Tongue (tissue), 1 donor: ENCODE measurements at regions not wholly inside any gene's neighbourhood (a gene's known extent, or its start where the extent isn't known, plus 50 kb on each side); places are given as distances from the start of the nearest gene placed in this dataset.
"Not testable (repeated sequence)": the region's sequence is repeated elsewhere in the genome, so short reads cannot be mapped to it uniquely, and the experiment has no call there.

Experiments
- DNase-seq: peaks from one replicate; pipeline ENCODE4 v3.0.0-alpha.2; 2015

DNA sequence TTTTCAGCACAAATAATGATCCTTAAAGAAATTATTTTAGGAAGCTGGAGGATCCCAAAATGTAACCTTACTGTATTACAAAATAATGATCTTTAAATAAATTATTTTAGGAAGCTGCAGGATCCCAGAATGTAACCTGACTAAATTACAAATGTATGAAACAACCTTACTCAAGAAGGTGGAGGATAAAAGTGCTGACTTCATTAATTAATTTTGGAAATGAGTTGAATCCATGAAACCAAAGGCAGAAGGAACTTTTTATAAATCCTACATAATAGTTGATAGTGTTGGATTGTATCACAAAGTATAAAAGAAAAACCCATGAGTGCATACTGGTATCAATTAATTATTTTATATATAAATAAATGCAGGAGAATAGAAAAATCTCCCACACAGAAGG is 859.9 kb downstream of the KCNJ2 start:
- DNase-seq, result no peak

DNA sequence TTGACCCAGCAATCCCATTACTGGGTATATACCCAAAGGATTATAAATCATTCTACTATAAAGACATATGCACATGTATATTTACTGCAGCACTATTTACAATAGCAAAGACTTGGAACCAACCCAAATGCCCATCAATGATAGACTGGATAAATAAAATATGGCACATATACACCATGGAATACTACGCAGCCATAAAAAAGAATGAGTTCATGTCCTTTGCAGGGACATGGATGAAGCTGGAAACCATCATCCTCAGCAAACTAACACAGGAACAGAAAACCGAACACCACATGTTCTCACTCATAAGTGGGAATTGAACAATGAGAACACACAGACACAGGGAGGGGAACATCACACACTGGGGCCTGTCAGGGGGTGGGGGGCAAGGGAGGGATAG is 862.0 kb downstream of the KCNJ2 start:
- DNase-seq, result not testable (repeated sequence)

DNA sequence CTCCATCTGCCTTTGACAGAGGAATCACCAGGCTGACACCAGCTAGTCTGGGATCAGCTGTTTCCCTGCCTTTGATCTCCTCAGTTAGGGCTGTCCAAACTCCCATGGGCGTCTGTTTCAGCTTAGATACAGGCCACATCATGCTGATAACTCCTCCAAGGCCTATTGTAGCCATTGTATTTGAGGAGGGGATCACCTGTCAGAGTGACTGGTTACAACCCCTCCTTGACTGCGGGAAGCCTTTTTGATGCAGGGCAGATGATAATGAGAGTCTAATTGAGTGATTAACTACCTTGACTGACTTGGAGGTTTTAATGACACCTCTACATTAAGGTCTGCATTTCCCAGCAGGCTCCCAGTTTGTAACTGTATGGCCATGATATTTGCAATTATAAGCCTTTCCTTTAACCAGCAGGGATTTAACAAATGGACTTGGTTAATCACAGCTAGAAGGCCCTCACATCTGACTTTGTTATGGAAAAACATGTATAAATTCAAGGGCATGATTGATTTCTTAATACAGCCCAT is 863.5 kb downstream of the KCNJ2 start:
- no peak for DNase-seq

DNA sequence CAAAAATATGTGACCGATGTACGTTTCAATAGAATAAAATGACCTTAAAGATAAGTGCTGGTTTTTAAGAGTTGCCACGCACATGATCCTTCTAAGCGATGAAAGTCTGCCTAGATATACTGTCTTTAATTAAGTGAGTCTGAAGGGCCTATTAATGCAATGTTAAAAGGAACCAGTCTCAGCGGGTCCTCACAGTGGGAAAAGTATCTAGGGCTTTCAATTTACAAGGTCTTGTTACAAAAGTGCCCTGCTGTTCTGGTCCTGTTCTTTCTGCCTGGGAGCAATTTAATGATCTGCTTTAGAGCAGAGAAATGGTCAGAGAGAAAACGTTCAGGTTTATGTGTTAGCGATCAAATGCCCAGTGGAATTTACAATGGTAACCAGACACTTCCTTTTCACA is 864.0 kb downstream of the KCNJ2 start:
- DNase-seq, result no peak

DNA sequence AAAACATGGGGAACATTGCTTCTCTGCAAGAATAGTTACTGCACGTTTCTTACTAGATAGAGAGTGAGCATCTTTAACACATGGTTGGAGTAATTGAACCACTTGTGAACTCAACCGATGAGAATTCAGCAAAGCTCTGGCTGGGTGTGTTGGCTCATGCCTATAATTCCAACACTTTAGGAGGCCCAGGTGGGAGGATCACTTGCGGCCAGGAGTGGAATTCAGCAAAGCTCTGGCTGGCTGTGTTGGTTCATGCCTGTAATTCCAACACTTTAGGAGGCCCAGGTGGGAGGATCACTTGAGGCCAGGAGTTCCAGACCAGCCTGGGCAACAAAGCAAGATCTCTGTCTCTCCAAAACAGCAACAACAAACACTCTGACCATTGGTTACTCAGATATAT is 865.9 kb downstream of the KCNJ2 start:
- DNase-seq, result no peak

- DNase-seq, result no peak
These were observed 868.1 kb downstream of the KCNJ2 start for GRCh38 chr17:71037386-71037785.

DNA sequence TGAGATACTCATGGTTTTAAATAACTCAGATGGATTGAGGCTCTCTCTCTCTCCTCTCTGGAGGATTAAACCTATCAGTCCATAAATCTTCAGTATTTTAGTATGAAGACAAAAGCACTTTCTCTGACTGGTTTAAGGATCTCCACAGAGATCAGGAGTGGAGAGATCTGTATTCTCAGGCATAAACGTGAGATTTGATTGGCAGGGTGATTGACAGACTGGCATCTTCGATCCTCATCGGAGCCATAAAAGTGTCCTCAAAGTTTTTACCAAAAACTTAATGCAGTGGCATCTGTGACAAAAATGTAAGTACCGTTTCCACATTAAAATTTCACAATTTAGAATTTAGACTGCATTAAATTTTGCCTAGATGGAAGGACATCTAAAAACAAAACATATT is 870.1 kb downstream of the KCNJ2 start:
- no peak for DNase-seq

DNA sequence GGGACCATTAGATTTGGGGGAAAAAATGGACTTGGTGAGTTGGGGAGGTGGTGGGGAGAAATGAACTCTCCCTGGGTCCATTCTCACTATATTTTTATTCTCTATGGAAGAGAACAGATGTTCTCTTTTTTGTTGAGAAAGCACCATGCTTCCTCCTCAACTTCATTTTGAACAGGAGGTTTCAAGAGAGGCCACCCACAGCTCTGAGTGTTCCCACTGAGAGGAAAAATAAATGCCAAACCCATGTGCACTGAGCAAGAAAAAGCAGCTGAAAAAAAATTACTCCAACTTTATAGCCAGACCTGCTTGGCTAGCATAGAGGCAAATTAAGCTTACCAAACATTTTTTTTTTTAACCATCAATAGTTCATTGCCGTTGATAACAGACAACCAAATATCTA is 883.6 kb downstream of the KCNJ2 start:
- DNase-seq, result no peak

DNA sequence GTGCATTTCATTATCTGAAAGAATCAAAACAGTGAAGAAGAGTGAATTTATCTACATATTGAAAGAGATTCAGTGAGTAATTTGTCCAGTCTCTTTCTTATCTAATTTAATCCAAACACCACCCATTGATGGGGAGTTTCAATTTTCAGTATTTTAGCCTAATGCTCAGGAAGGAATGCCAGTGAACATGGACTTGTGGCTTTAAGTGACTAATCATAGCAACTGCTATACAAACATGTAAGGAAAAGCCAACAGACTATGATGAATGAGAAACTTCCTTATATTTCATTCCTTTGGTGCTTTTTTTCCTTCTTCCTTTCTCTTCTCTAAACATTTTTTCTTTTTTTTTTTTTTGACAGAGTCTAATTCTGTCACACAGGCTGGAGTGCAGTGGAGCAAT is 885.8 kb downstream of the KCNJ2 start:
- no peak for DNase-seq

DNA sequence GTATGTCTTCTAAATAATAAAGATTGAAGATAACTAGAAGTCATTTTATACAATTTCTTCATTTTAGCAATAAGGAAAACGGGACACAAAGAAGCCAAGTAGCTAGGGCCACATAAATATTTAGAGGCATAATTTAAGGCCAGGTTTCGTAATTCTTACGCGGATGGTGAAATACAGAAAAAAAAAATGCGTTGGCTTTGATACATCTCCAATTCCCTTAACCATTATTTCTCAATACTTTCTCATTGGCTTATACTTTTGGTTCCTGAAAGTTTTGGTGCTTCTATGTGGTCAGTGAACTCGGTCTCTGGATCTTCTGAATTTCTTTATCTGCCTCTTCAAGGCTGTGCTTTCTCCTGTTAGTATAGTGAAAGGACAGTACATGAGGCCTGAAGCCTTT is 888.1 kb downstream of the KCNJ2 start:
- no peak for DNase-seq

GRCh38 chr17:71057938-71058337 is 888.6 kb downstream of the KCNJ2 start:
- DNase-seq, result no peak

GRCh38 chr17:71063127-71063526 is 893.8 kb downstream of the KCNJ2 start:
- DNase-seq, result no peak

DNA sequence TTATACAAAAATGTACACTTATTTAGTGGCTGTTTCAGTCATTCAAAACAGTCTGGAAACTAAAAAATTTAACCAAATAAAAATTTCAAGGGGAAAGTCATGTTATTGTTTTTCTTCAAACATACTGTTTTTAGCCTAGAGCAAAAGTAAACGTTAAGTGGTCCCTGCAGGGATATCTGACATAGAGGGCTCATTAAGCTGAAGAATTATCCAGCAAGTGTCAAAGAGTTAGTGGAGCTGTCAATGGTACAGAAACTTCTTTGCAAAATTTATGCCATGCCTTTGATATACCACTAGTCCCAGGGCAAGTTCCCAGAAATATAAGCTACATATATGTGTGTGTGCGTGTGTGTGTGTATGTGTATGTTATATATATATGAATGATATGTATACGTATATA is 894.2 kb downstream of the KCNJ2 start:
- DNase-seq, result no peak

- no peak for DNase-seq
These were observed 898.5 kb downstream of the KCNJ2 start for GRCh38 chr17:71067669-71068407.

DNA sequence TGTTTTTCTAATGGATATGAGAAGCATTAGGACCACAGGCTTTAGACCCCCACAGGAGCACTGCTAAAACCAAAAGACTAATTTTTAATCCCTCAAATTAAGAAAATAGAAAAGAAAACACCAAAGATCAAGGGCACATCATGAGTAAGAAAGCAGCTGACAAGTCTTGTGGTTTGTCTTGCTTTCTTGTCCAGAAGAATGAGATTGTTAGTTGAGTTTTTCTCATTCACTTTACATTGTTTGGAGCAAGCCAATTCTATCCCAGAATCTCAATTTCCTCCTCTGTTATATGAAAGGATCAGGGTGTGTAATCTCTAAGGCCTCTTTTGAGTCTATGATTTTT is 899.0 kb downstream of the KCNJ2 start:
- no peak for DNase-seq

DNA sequence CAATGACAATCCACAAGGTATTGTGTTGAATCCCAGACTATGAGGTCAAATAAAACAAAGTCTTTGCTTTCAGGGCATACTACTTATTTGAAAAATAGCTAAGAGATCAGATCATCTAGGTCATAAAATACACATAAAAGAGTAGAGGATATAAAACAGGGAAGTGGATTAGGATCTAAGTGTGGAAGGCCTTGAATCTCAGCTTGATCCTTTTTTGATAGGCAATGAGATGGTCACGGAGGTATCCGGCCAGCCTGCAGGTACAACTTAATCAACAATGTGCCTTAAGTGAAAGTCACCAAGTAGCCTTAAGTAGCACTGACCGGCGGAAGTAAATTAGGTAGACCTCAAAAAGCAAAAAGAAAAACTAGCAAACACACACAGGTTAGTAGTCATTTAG is 901.7 kb downstream of the KCNJ2 start:
- DNase-seq, result no peak

GRCh38 chr17:71071837-71072236 is 902.5 kb downstream of the KCNJ2 start:
- no peak for DNase-seq

DNA sequence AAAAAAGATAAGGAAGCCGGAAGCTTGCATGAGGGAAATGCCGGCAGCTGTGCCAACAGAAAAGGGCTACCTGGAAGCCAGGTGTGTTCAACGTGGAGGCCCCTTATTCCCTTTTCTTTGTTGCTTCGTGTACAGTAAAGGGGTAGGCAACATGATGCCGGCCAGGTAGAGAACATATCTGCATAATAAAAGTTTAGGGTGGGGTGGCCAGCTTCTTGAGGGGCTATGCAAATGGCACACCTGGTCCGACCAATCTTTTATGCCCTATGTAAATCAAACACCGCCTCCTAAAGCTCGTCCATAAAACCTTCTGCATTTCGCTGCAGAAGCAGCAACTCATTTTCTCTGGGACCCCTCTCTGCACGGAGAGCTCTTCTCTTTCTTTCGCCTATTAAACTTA is 911.6 kb downstream of the KCNJ2 start:
- no peak for DNase-seq

- DNase-seq, result no peak
These were observed 912.3 kb downstream of the KCNJ2 start for GRCh38 chr17:71081666-71082065.

DNA sequence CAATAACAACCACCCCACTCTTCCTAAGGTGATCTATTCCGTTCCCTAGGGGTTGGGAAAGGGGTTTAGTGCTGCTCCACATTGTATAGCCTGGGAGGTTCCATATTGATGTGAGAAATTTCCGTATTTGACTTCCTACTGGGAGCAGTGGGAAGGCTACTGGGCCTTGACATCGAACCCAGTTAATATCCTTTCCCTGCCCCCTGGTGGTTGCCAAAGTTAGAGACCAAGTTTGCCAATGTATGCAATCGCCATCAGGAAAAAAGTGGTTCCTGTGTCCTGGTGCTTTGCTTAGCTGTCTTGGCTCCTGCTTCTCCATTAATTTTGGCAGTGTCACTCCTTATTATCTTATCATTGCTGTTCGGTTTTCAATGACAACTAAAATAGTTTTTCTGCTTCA is 914.9 kb downstream of the KCNJ2 start:
- DNase-seq, result peak; percentile 9

GRCh38 chr17:71084838-71085237 is 915.5 kb downstream of the KCNJ2 start:
- DNase-seq, result no peak

DNA sequence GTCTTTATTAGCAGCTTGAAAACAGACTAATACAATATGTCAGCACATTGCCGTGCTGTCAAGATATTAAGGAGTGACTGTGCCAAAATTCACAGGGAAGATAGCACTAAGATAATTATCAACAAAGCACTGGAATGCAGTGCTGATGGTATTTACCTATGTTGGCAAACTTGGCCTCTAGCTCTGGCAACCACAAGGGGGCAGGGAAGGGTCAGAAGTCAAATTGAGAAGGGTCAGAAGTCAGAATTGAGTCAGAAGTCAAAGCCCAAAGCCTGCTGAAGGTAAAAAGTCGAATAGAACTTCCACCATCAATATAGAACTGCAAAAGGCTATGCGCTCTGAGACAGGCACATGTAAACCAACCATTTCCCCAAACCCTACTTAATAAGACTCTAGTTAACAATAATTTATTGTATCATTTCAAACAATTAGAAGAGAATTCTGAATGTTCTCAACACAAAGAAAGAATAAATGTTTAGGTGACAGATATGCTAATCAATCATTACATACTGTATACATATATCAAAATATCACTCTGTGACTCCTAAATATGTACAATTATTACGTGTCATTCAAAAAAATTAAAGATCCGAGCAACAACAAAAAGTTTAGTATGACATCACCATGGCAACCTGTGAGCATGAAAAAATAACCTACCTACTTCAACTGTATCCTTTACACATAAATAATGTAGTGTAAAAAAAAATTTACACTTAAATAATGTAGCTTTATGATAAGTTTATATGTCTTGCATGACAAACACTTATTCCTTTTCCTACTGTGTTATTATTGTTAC is 916.1 kb downstream of the KCNJ2 start:
- no peak for DNase-seq

- DNase-seq, result no peak
These were observed 920.1 kb downstream of the KCNJ2 start for GRCh38 chr17:71089431-71089830.

DNA sequence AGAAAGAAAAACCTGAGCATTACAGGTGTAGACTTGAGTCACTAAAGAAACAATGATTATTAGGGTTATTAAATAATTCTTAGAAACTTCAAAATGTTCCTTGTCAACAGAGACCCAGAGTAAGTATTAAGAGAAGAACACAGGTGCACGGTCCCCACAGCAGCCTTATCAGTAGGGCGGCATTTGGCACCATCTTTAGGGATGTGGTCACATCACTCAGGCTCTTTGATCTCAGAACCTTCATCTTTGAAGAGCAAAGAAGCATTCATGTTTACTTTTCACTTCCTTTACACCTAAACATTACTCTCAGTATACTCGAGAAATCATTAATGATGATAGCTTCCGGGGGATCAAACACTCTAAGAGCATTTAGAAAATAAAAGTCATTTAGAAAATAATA is 928.7 kb downstream of the KCNJ2 start:
- no peak for DNase-seq
